GM23248 (cell line): ENCODE measurements at regions not wholly inside any gene's neighbourhood (a gene's known extent, or its start where the extent isn't known, plus 50 kb on each side); places are given as distances from the start of the nearest gene placed in this dataset.
"Not testable (repeated sequence)": the region's sequence is repeated elsewhere in the genome, so short reads cannot be mapped to it uniquely, and the experiment has no call there.

Experiments used
- DNase-seq: peaks from one replicate; pipeline ENCODE4 v3.0.0-alpha.2; 2015
- H2AFZ ChIP-seq: fragments of 200-600 bp; sonication (generic); 2 replicates; pipeline ENCODE4 v1.6.1; 2016; ENCODE audit warnings: antibody characterized with exemption
- H3F3A ChIP-seq: fragments of 200-600 bp; sonication (generic); 2 replicates; pipeline ENCODE4 v1.6.1; 2016; ENCODE audit warnings: mild to moderate bottlenecking, antibody characterized with exemption, mixed run types; ENCODE audit not compliant: insufficient read depth
- H3K27ac ChIP-seq: fragments of 200-600 bp; sonication (generic); 2 replicates; pipeline ENCODE4 v1.5.1; 2016; ENCODE audit warnings: mild to moderate bottlenecking
- H3K27me3 ChIP-seq: fragments of 200-600 bp; sonication (generic); replicated peaks from 2 replicates; pipeline ENCODE4 v1.6.1; 2016; ENCODE audit warnings: mild to moderate bottlenecking; ENCODE audit not compliant: insufficient read depth
- H3K36me3 ChIP-seq: fragments of 200-600 bp; sonication (generic); 2 replicates; pipeline ENCODE4 v1.6.1; 2016; ENCODE audit warnings: low read depth, mild to moderate bottlenecking
- H3K4me1 ChIP-seq: fragments of 200-600 bp; sonication (generic); 2 replicates; pipeline ENCODE4 v1.6.1; 2016; ENCODE audit warnings: mild to moderate bottlenecking; ENCODE audit not compliant: insufficient read depth
- H3K4me2 ChIP-seq: fragments of 200-600 bp; sonication (generic); one replicate; pipeline ENCODE4 v1.6.1; 2016; ENCODE audit warnings: mild to moderate bottlenecking; ENCODE audit not compliant: unreplicated experiment
- H3K4me3 ChIP-seq: fragments of 200-600 bp; sonication (generic); 2 replicates; pipeline ENCODE4 v1.5.1; 2016; ENCODE audit warnings: mild to moderate bottlenecking
- H3K79me2 ChIP-seq: fragments of 200-600 bp; sonication (generic); 2 replicates; pipeline ENCODE4 v1.6.1; 2016; ENCODE audit warnings: mild to moderate bottlenecking; ENCODE audit not compliant: insufficient read depth
- H3K9ac ChIP-seq: fragments of 200-600 bp; sonication (generic); 2 replicates; pipeline ENCODE4 v1.6.1; 2016; ENCODE audit warnings: mild to moderate bottlenecking
- H3K9me2 ChIP-seq: fragments of 200-600 bp; sonication (generic); 2 replicates; pipeline ENCODE4 v1.6.1; 2016; ENCODE audit warnings: mixed run types, mild to moderate bottlenecking, moderate library complexity; ENCODE audit not compliant: insufficient read depth
- H3K9me3 ChIP-seq: fragments of 200-600 bp; sonication (generic); one replicate; pipeline ENCODE4 v1.6.1; 2017; ENCODE audit warnings: low read depth
- H4K20me1 ChIP-seq: fragments of 200-600 bp; sonication (generic); 2 replicates; pipeline ENCODE4 v1.6.0; 2016; ENCODE audit not compliant: insufficient read depth
- EZH2 ChIP-seq: fragments of 200-600 bp; sonication (generic); IDR thresholded peaks from 2 replicates; pipeline ENCODE4 v1.6.1; 2018; ENCODE audit warnings: antibody characterized with exemption, mild to moderate bottlenecking; ENCODE audit not compliant: insufficient read depth, poor library complexity, severe bottlenecking
- EZH2phosphoT487 ChIP-seq: fragments of 200-600 bp; sonication (generic); IDR thresholded peaks from 2 replicates; pipeline ENCODE4 v1.6.1; 2018; ENCODE audit warnings: antibody characterized with exemption, moderate library complexity, mild to moderate bottlenecking, low read depth; ENCODE audit not compliant: insufficient read depth
- WGBS, 2 experiments: methylation state at CpG; one replicate each; pipeline ENCODE4 v1.1.6; 2015 to 2017; ENCODE audit warnings: low lambda C conversion rate in 2 of 2, low coverage in 1 of 2; ENCODE audit errors: missing lambda C conversion rate in 2 of 2; 5-methylcytosine and 5-hydroxymethylcytosine counted together
- in situ Hi-C: fragments of 300-500 bp; cut with MboI; formaldehyde crosslinking; loops from 2 replicates; pipeline ENCODE4 v1.15.0; 2020

DNA sequence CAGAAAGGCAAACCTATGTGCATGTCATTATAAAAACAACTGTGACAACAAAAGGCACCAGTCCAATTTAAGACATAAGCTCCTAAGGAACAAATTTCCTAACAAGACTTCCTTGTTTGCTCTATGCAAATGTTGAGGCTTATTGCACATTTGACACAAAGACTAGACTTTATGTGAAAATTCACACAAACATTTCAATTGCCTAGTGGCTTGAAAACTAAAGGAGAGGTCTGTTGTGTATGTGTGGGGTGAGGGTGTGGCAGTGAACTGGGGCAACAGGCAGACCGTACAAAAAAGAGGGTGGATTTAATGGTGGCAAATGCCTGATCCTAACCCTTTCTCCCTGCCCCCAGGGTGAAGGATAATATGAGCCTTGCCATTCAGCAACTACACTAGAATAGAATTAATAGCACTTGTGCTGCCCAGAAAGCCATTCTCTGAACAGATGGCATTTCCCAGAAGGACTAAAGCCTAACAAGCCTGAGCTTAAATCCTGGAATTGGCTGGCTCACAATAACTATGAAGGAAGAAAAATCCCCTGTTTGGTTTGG is 73.9 kb downstream of the GLUL start:
- Histone ChIP-seq H3K79me2 (no peaks in the 10 kb centered on the region), H3K36me3 (no peaks in the 10 kb centered on the region), H3K27ac (no peak overlapping the region), H3K4me1 (no peaks in the 10 kb centered on the region), H4K20me1 (no peaks in the 10 kb centered on the region), H3K27me3 (no peaks in the 10 kb centered on the region), H3K9ac (no peak overlapping the region), H3K4me3 (no peak overlapping the region), H2AFZ (no peak overlapping the region), H3K9me3 (no peaks in the 10 kb centered on the region), H3K4me2 (no peak overlapping the region), H3K9me2 (no peaks in the 10 kb centered on the region), H3F3A (no peaks in the 10 kb centered on the region)
- no peak for DNase-seq
- TF ChIP-seq EZH2 (no peak), EZH2phosphoT487 (no peak)
- in situ Hi-C loops, result no loop called here
- WGBS, 2 experiments, result 74 to 86% methylated on average over 1 of the region's 1 CpG

DNA sequence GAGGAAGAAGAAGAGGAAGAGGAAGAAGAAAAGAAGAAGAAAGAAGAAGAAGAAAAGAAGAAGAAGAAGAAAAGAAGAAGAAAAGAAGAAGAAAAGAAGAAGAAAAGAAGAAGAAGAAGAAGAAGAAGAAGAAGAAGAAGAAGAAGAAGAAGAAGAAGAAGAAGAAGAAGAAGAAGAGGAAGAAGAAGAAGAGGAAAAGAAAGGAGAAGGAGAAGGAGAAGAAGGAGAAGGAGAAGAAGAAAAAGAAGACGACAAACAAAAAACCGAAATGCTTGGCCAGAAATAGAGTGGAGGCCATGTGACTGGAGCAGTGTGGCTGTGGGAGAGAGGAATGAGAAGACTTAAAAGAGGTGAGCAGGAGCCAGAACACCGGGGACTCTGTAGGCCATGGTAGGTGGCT is 75.1 kb downstream of the GLUL start:
- DNase-seq, in situ Hi-C loops, H3K4me2 ChIP-seq, H3K27ac ChIP-seq, H3F3A ChIP-seq, H3K9me3 ChIP-seq, H3K27me3 ChIP-seq, H3K4me3 ChIP-seq, H2AFZ ChIP-seq, H3K9me2 ChIP-seq, H4K20me1 ChIP-seq, H3K79me2 ChIP-seq, H3K9ac ChIP-seq, H3K4me1 ChIP-seq, H3K36me3 ChIP-seq: not testable (repeated sequence)
- 63 to 69% methylated on average over 3 of the region's 3 CpGs for WGBS, 2 experiments

DNA sequence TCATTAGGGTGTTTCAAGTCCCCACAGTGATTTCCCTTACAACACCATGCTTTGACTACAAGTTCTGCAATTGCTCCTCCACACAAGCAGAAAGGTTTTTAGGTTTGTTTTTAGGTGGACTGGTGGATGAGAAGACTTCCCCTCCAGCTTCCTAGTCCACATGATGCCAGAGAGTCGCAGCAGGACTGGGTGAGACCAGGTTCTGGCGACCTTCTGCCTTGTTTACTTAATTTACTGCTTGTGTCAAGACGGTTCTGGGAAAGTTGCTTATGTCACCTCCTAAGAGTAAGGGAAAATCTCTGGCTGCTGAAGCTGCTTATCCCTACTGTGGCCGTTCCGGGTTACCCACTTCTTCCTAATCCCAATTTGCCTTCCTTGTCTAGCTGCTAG is 76.4 kb downstream of the GLUL start:
- H4K20me1 ChIP-seq, result no peaks in the 10 kb centered on the region
- 9% methylated on average over 5 of the region's 5 CpGs for WGBS, 2 experiments
- H3K79me2 ChIP-seq, result no peaks in the 10 kb centered on the region
- H3K9me3 ChIP-seq, result no peaks in the 10 kb centered on the region
- no peak overlapping the region for H3K9ac ChIP-seq
- H2AFZ ChIP-seq, result no peak overlapping the region
- H3K4me3 ChIP-seq, result no peak overlapping the region
- no peak overlapping the region for H3K4me2 ChIP-seq
- DNase-seq, result no peak
- TF ChIP-seq EZH2phosphoT487 (no peak), EZH2 (no peak)
- no peaks in the 10 kb centered on the region for H3K27me3 ChIP-seq
- no peaks in the 10 kb centered on the region for H3K4me1 ChIP-seq
- no peak overlapping the region for H3K27ac ChIP-seq
- in situ Hi-C loops, result no loop called here
- no peaks in the 10 kb centered on the region for H3K9me2 ChIP-seq
- H3K36me3 ChIP-seq, result no peaks in the 10 kb centered on the region
- H3F3A ChIP-seq, result no peaks in the 10 kb centered on the region

DNA sequence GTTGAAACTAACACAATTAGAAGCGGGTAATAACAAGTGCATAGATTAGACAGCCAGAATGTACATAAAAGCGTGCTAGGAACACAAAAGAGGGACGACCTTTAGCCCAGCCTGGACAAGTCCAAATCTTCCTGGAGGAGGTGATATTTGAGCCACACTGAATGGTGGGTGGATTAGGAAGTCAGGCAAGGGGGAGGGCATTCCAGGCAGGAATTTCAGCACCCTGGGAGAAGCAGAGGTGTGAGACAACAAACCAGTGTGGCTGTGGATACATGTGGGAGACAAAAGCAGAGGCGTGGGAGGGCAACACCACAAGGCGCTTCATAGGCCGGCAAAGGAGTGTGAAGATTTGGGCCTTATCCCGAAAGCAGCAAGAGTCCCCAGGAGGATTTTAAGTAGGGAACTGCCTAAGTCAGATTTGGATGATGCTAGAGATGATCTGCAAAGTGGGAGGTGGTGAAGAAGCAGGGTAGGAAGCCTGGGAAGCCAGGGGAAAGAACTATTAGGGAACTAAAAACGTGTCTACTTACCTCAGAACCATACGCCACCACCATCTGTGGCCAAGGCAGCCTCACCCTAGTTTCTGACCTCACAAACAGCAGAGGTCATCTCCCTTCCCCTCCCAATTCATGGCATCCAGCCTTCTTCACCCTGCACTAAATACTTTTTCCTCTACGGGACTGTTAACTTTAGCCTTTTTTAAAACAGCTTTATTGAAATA is 81.8 kb downstream of the GLUL start:
- no peak overlapping the region for H3K27ac ChIP-seq
- no peaks in the 10 kb centered on the region for H3K27me3 ChIP-seq
- 71% methylated on average over 10 of the region's 10 CpGs for WGBS, 2 experiments
- H3K9me2 ChIP-seq, result no peaks in the 10 kb centered on the region
- H3F3A ChIP-seq, result no peaks in the 10 kb centered on the region
- H3K4me1 ChIP-seq, result no peaks in the 10 kb centered on the region
- no peaks in the 10 kb centered on the region for H3K9me3 ChIP-seq
- TF ChIP-seq EZH2phosphoT487 (no peak), EZH2 (no peak)
- H3K4me3 ChIP-seq, result no peak overlapping the region
- no peaks in the 10 kb centered on the region for H4K20me1 ChIP-seq
- H3K4me2 ChIP-seq, result no peak overlapping the region
- no peaks in the 10 kb centered on the region for H3K79me2 ChIP-seq
- H3K9ac ChIP-seq, result no peak overlapping the region
- in situ Hi-C loops, result no loop called here
- H2AFZ ChIP-seq, result no peak overlapping the region
- DNase-seq, result no peak
- H3K36me3 ChIP-seq, result no peaks in the 10 kb centered on the region

DNA sequence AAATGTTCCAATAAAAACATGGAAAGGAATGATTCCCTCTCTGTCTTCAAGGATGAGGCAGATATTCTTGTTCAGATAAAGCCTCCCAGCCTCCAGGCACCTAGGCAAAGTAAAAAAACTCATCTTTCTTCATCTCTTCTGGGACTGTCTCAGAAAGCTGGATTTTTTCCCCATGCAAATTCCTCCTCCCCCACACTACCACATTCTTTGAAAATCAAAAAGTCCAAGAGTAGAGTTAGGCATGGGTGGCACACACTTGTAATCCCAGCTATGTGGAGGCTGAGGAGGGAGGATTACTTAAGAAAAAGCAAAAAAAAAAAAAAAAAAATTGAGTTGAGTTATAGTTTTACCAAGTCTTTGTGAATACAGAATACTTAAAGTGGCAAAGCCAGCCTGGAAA is 82.8 kb downstream of the GLUL start:
- no peaks in the 10 kb centered on the region for H3K9me2 ChIP-seq
- H3F3A ChIP-seq, result no peaks in the 10 kb centered on the region
- no peaks in the 10 kb centered on the region for H3K79me2 ChIP-seq
- H3K4me2 ChIP-seq, result no peak overlapping the region
- H3K9ac ChIP-seq, result no peak overlapping the region
- H3K36me3 ChIP-seq, result no peaks in the 10 kb centered on the region
- H2AFZ ChIP-seq, result no peak overlapping the region
- no peaks in the 10 kb centered on the region for H4K20me1 ChIP-seq
- no peak overlapping the region for H3K4me3 ChIP-seq
- TF ChIP-seq EZH2phosphoT487 (no peak), EZH2 (no peak)
- no peak overlapping the region for H3K27ac ChIP-seq
- H3K4me1 ChIP-seq, result no peaks in the 10 kb centered on the region
- DNase-seq, result no peak
- in situ Hi-C loops, result no loop called here
- no peaks in the 10 kb centered on the region for H3K9me3 ChIP-seq
- H3K27me3 ChIP-seq, result no peaks in the 10 kb centered on the region

DNA sequence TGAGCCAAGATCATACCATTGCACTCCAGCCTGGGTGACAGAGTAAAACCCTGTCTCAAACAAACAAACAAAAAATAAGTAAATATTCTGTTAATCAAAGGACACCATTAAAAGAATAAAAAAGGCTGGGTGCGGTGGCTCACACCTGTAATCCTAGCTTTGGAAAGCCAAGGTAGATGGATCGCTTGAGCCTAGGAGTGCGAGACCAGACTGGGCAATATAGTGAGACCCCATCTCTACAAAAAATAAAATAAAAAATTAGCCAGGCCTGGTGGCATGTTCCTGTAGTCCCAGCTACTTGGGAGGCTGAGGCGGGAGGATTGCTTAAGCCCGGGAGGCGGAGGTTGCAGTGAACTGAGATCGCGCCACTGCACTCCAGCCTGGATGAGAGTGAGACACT is 84.1 kb downstream of the GLUL start:
- H3F3A ChIP-seq, result not testable (repeated sequence)

More for the DNA sequence above, 84.1 kb downstream of the GLUL start:
- H3K27ac ChIP-seq, H3K4me1 ChIP-seq, H3K4me3 ChIP-seq, H3K36me3 ChIP-seq, H3K79me2 ChIP-seq, H3K9me3 ChIP-seq, H3K9me2 ChIP-seq, H3K9ac ChIP-seq, H3K4me2 ChIP-seq, H4K20me1 ChIP-seq, in situ Hi-C loops, H3K27me3 ChIP-seq, DNase-seq, H2AFZ ChIP-seq: not testable (repeated sequence)
- 92 to 93% methylated on average over 8 of the region's 8 CpGs for WGBS, 2 experiments
